Activated CD4-positive, CD25-positive, alpha-beta regulatory T cell (primary cell): ENCODE measurements at regions not wholly inside any gene's neighbourhood (a gene's known extent, or its start where the extent isn't known, plus 50 kb on each side); places are given as distances from the start of the nearest gene placed in this dataset.

Experiments
- DNase-seq, 4 experiments: peaks; one replicate each; lab custom pipeline; 2025; lab: John Stamatoyannopoulos, UW

- no peak for DNase-seq
Measured at GRCh38 chr2:7209757-7210555, 292.7 kb downstream of the RNF144A start.

- DNase-seq: no peak
Measured at GRCh38 chr2:7210712-7211111, 293.5 kb downstream of the RNF144A start.

GRCh38 chr2:7225848-7226247 is 308.6 kb downstream of the RNF144A start:
- no peak for DNase-seq

- no peak for DNase-seq
Measured at GRCh38 chr2:7226501-7226900, 309.3 kb downstream of the RNF144A start.

GRCh38 chr2:7233126-7233525 is 315.9 kb downstream of the RNF144A start:
- no peak for DNase-seq

- DNase-seq: no peak
Measured at GRCh38 chr2:7237466-7237865, 320.3 kb downstream of the RNF144A start.

GRCh38 chr2:7239078-7239477 is 321.9 kb downstream of the RNF144A start:
- no peak for DNase-seq

- DNase-seq: no peak
Measured at GRCh38 chr2:7241041-7241745, 324.0 kb downstream of the RNF144A start.

- no peak for DNase-seq
Measured at GRCh38 chr2:7242189-7242867, 325.1 kb downstream of the RNF144A start.

GRCh38 chr2:7243276-7243675 is 326.1 kb downstream of the RNF144A start:
- DNase-seq: no peak

- no peak for DNase-seq
Measured at GRCh38 chr2:7256377-7256776, 339.2 kb downstream of the RNF144A start.

GRCh38 chr2:7262727-7263126 is 345.5 kb downstream of the RNF144A start:
- no peak for DNase-seq

GRCh38 chr2:7264791-7265190 is 347.6 kb downstream of the RNF144A start:
- no peak for DNase-seq

GRCh38 chr2:7265286-7265685 is 348.1 kb downstream of the RNF144A start:
- no peak for DNase-seq

- DNase-seq: no peak
Measured at GRCh38 chr2:7269106-7269643, 352.0 kb downstream of the RNF144A start.

- no peak for DNase-seq
Measured at GRCh38 chr2:7270011-7270431, 352.8 kb downstream of the RNF144A start.

GRCh38 chr2:7272210-7272609 is 355.0 kb downstream of the RNF144A start:
- no peak for DNase-seq

- DNase-seq: no peak
Measured at GRCh38 chr2:7278984-7279383, 361.8 kb downstream of the RNF144A start.

- DNase-seq: no peak
Measured at GRCh38 chr2:7279421-7279949, 362.3 kb downstream of the RNF144A start.

- no peak for DNase-seq
Measured at GRCh38 chr2:7280790-7281189, 363.6 kb downstream of the RNF144A start.

- DNase-seq: no peak
Measured at GRCh38 chr2:7281231-7282201, 364.3 kb downstream of the RNF144A start.
